ENCODE measurements at regions not wholly inside any gene's neighbourhood (a gene's known extent, or its start where the extent isn't known, plus 50 kb on each side); places are given as distances from the start of the nearest gene placed in this dataset.

GRCh38 chr4:98804403-98804802 lies 124.5 kb downstream of the EIF4E start:
- no peak for DNase-seq
- TF ChIP-seq CTCF (IDR thresholded peaks at IDR 0.05): no peak
- H3K27ac ChIP-seq: no peak overlapping the region
- no peaks in the 10 kb centered on the region for H3K36me3 ChIP-seq
- H3K27me3 ChIP-seq: no peaks in the 10 kb centered on the region
- no peaks in the 10 kb centered on the region for H3K4me1 ChIP-seq
- no peak overlapping the region for H3K4me3 ChIP-seq
- H3K9me3 ChIP-seq: no peaks in the 10 kb centered on the region

- TF ChIP-seq CTCF (IDR thresholded peaks at IDR 0.05) (no peak), POLR2A (IDR thresholded peaks at IDR 0.05) (no peak)
- no peaks in the 10 kb centered on the region for H3K4me1 ChIP-seq
- no peaks in the 10 kb centered on the region for H3K36me3 ChIP-seq
- H3K4me3 ChIP-seq: no peak overlapping the region
- no peaks in the 10 kb centered on the region for H3K27me3 ChIP-seq
- no peak for DNase-seq
- H3K9me3 ChIP-seq: no peaks in the 10 kb centered on the region
- H3K27ac ChIP-seq: no peak overlapping the region
These were observed 125.7 kb downstream of the EIF4E start for GRCh38 chr4:98803251-98803650.

GRCh38 chr4:98802770-98803198 lies 126.1 kb downstream of the EIF4E start:
- Histone ChIP-seq H3K27ac (no peak overlapping the region), H3K4me1 (no peaks in the 10 kb centered on the region), H3K36me3 (no peaks in the 10 kb centered on the region), H3K4me3 (no peak overlapping the region), H3K27me3 (no peaks in the 10 kb centered on the region), H3K9me3 (no peaks in the 10 kb centered on the region)
- no peak for DNase-seq
- TF ChIP-seq CTCF (IDR thresholded peaks at IDR 0.05): no peak
- no peak for TF ChIP-seq POLR2A (IDR thresholded peaks at IDR 0.05)

GRCh38 chr4:98801259-98801725 lies 127.6 kb downstream of the EIF4E start:
- Histone ChIP-seq H3K4me3 (no peak overlapping the region), H3K36me3 (no peaks in the 10 kb centered on the region), H3K27ac (no peak overlapping the region), H3K4me1 (no peaks in the 10 kb centered on the region), H3K9me3 (no peaks in the 10 kb centered on the region), H3K27me3 (no peaks in the 10 kb centered on the region)
- TF ChIP-seq CTCF (IDR thresholded peaks at IDR 0.05) (no peak), POLR2A (IDR thresholded peaks at IDR 0.05) (no peak)
- DNase-seq: no peak

- Histone ChIP-seq H3K9me3 (no peaks in the 10 kb centered on the region), H3K27ac (no peak overlapping the region), H3K36me3 (no peaks in the 10 kb centered on the region), H3K4me1 (no peaks in the 10 kb centered on the region), H3K27me3 (no peaks in the 10 kb centered on the region), H3K4me3 (no peak overlapping the region)
- no peak for TF ChIP-seq POLR2A (IDR thresholded peaks at IDR 0.05)
- TF ChIP-seq CTCF (IDR thresholded peaks at IDR 0.05): no peak
- no peak for DNase-seq
These were observed 131.9 kb downstream of the EIF4E start for GRCh38 chr4:98796991-98797390.

GRCh38 chr4:98794565-98795205 lies 134.2 kb downstream of the EIF4E start:
- H3K27me3 ChIP-seq: no peaks in the 10 kb centered on the region
- H3K36me3 ChIP-seq: no peaks in the 10 kb centered on the region
- TF ChIP-seq CTCF (IDR thresholded peaks at IDR 0.05): no peak
- TF ChIP-seq POLR2A (IDR thresholded peaks at IDR 0.05): no peak
- H3K9me3 ChIP-seq: no peaks in the 10 kb centered on the region
- DNase-seq: no peak
- no peaks in the 10 kb centered on the region for H3K4me1 ChIP-seq
- no peak overlapping the region for H3K4me3 ChIP-seq
- H3K27ac ChIP-seq: no peak overlapping the region
